ENCODE measurements at regions not wholly inside any gene's neighbourhood (a gene's known extent, or its start where the extent isn't known, plus 50 kb on each side); places are given as distances from the start of the nearest gene placed in this dataset.

- no peaks in the 10 kb centered on the region; the same call in 1 of the 2 replicates for H3K27me3 Mint-ChIP-seq (ENCODE audit: low read depth)
- Histone ChIP-seq H3K27me3 (ENCODE audit: insufficient read depth, low read length) (no peaks in the 10 kb centered on the region), H4K5ac (ENCODE audit: insufficient read length, low read depth, low read length) (no peak overlapping the region), H3K79me2 (ENCODE audit: insufficient read depth, low read length) (no peaks in the 10 kb centered on the region), H2BK12ac (ENCODE audit: insufficient read length, low read depth, low read length) (no peak overlapping the region), H3K56ac (ENCODE audit: insufficient read length, low read depth, low read length) (no peak overlapping the region), H2BK15ac (ENCODE audit: low read depth, low read length) (no peak overlapping the region), H2AK5ac (ENCODE audit: insufficient read length, low read length) (no peak overlapping the region), H4K91ac (ENCODE audit: insufficient read length, low read depth, low read length) (no peak overlapping the region), H3K9me3 (ENCODE audit: control insufficient read depth, low read depth, low read length) (no peaks in the 10 kb centered on the region), H3T11ph (ENCODE audit: low read length) (no peak overlapping the region), H3K4me1 (ENCODE audit: insufficient read depth, low read length) (no peaks in the 10 kb centered on the region), H4K8ac (replicated peaks; ENCODE audit: insufficient read length, low read depth, low read length) (no peak overlapping the region), H2AFZ (ENCODE audit: low read length) (no peak overlapping the region), H3K4ac (ENCODE audit: low read depth, low read length) (no peak overlapping the region), H3K27ac (ENCODE audit: insufficient read length, low read depth, low read length) (no peak overlapping the region), H2BK5ac (ENCODE audit: insufficient read length, low read length) (no peak overlapping the region), H3K23me2 (ENCODE audit: insufficient read length, low read depth, low read length, poor library complexity, severe bottlenecking) (no peaks in the 10 kb centered on the region), H3K4me2 (ENCODE audit: insufficient read depth, insufficient read length, low read length) (no peak overlapping the region), H3K14ac (ENCODE audit: insufficient read depth, low read length) (no peak overlapping the region), H2BK20ac (ENCODE audit: low read depth, low read length, poor library complexity, severe bottlenecking) (no peak overlapping the region), H3K18ac (ENCODE audit: insufficient read length, low read depth, low read length) (no peak overlapping the region), H3K23ac (ENCODE audit: insufficient read length, low read depth, low read length) (no peak overlapping the region), H4K20me1 (ENCODE audit: control insufficient read depth, insufficient read depth, insufficient read length) (no peaks in the 10 kb centered on the region), H2BK120ac (ENCODE audit: low read depth, low read length, poor library complexity, severe bottlenecking) (no peak overlapping the region), H3K79me1 (ENCODE audit: insufficient read depth, low read depth, low read length, poor library complexity, severe bottlenecking) (no peaks in the 10 kb centered on the region), H3K9ac (ENCODE audit: extremely low read depth, insufficient read length, low read length) (no peak overlapping the region)
- H3K4me3 Mint-ChIP-seq: no peak overlapping the region
- DNase-seq: peak; percentile 52
- TF ChIP-seq CTCF (conservative IDR thresholded peaks at IDR 0.05): peak; percentile 76
- H3K36me3 Mint-ChIP-seq (ENCODE audit: insufficient read depth in 1 of 3, low read depth in 3 of 3): no peaks in the 10 kb centered on the region
- H3K27ac Mint-ChIP-seq: no peak overlapping the region
- no CpG with 5 or more reads among the region's 4 CpGs for whole genome bisulfite sequencing (ENCODE audit: extremely low coverage, insufficient read length, low lambda C conversion rate)
- H3K9me3 Mint-ChIP-seq: no peaks in the 10 kb centered on the region
- peaks cover 23 to 31% of the 10 kb centered on the region in 2 experiments for H3K4me1 Mint-ChIP-seq
These were observed 666.4 kb upstream of the ZEB2 start for GRCh38 chr2:145186303-145186702.
